ENCODE measurements at regions not wholly inside any gene's neighbourhood (a gene's known extent, or its start where the extent isn't known, plus 50 kb on each side); places are given as distances from the start of the nearest gene placed in this dataset.

DNA sequence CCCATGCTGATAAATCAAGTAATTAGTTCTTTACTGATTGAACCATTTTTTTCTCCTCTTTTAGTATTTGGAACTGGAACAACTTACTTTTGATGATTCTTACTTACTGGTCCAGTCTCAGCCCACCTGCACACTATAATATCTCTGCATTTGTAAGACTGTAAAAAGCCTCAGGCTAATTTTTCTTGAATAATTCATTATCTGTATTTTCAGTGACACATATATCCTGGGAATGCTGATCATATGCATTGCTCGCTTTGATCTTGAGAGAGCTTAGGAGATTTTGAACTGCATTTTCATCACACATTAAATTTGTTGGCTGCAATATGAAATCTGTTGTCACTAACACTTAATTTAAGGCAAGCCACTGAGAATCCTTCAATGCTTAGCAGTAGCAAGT is 760.6 kb downstream of the EDEM1 start:
- TF ChIP-seq, protein P1, sequence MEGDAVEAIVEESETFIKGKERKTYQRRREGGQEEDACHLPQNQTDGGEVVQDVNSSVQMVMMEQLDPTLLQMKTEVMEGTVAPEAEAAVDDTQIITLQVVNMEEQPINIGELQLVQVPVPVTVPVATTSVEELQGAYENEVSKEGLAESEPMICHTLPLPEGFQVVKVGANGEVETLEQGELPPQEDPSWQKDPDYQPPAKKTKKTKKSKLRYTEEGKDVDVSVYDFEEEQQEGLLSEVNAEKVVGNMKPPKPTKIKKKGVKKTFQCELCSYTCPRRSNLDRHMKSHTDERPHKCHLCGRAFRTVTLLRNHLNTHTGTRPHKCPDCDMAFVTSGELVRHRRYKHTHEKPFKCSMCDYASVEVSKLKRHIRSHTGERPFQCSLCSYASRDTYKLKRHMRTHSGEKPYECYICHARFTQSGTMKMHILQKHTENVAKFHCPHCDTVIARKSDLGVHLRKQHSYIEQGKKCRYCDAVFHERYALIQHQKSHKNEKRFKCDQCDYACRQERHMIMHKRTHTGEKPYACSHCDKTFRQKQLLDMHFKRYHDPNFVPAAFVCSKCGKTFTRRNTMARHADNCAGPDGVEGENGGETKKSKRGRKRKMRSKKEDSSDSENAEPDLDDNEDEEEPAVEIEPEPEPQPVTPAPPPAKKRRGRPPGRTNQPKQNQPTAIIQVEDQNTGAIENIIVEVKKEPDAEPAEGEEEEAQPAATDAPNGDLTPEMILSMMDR (conservative IDR thresholded peaks at IDR 0.05; ENCODE audit: low read length) = no peak
- TF ChIP-seq EZH2phosphoT487 (IDR thresholded peaks at IDR 0.05; ENCODE audit: borderline replicate concordance) = no peak

Data from Loucy (cell line).